ENCODE measurements at regions not wholly inside any gene's neighbourhood (a gene's known extent, or its start where the extent isn't known, plus 50 kb on each side); places are given as distances from the start of the nearest gene placed in this dataset.

DNA sequence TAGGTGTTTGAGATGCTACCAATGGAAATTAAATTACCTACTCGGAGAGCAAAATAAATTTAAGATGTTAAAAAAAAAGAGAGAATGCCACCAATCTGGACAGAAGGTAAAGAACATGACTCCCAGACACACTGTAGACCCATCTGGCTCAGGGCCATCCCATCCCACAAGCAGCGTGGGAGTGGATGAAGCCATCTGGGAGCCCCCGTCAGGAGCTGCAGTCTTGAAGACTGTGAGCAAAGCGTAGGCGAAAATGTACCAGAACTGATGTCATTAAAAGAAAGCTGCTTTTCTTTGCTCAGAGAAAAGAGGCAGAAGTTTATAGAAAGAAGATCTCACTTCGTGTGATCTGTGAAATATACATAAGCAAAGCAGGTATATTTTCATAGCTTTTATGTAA lies 815.7 kb downstream of the QKI start:
- no peaks in the 10 kb centered on the region for H3K9me2 ChIP-seq (ENCODE audit: insufficient read depth)
- TF ChIP-seq EZH2 (IDR thresholded peaks at IDR 0.05; ENCODE audit: insufficient read depth, poor library complexity, severe bottlenecking) (no peak), EZH2phosphoT487 (IDR thresholded peaks at IDR 0.05; ENCODE audit: insufficient read depth, low read depth) (no peak)
- no peak overlapping the region for H3K4me3 ChIP-seq
- H3K4me2 ChIP-seq (ENCODE audit: unreplicated experiment), result no peak overlapping the region
- in situ Hi-C loops (cut with MboI), result no loop called here
- H3F3A ChIP-seq (ENCODE audit: insufficient read depth), result no peaks in the 10 kb centered on the region
- WGBS, 2 experiments (ENCODE audit: low coverage in 1 of 2, low lambda C conversion rate in 2 of 2, missing lambda C conversion rate in 2 of 2), result 34% methylated on average over 6 of the region's 6 CpGs
- no peaks in the 10 kb centered on the region for H3K36me3 ChIP-seq (ENCODE audit: low read depth)
- no peak overlapping the region for H3K9ac ChIP-seq
- no peak overlapping the region for H2AFZ ChIP-seq
- no peaks in the 10 kb centered on the region for H3K9me3 ChIP-seq (ENCODE audit: low read depth)
- no peak overlapping the region for H3K27ac ChIP-seq
- no peaks in the 10 kb centered on the region for H3K27me3 ChIP-seq (replicated peaks; ENCODE audit: insufficient read depth)
- DNase-seq, result no peak
- no peaks in the 10 kb centered on the region for H4K20me1 ChIP-seq (ENCODE audit: insufficient read depth)
- no peaks in the 10 kb centered on the region for H3K4me1 ChIP-seq (ENCODE audit: insufficient read depth)
- H3K79me2 ChIP-seq (ENCODE audit: insufficient read depth), result no peaks in the 10 kb centered on the region

- Histone ChIP-seq H3K79me2 (ENCODE audit: insufficient read depth) (no peaks in the 10 kb centered on the region), H3F3A (ENCODE audit: insufficient read depth) (no peaks in the 10 kb centered on the region), H3K4me1 (ENCODE audit: insufficient read depth) (no peaks in the 10 kb centered on the region), H4K20me1 (ENCODE audit: insufficient read depth) (no peaks in the 10 kb centered on the region), H3K36me3 (ENCODE audit: low read depth) (no peaks in the 10 kb centered on the region), H2AFZ (no peak overlapping the region), H3K4me3 (no peak overlapping the region), H3K9me3 (ENCODE audit: low read depth) (no peaks in the 10 kb centered on the region), H3K9ac (no peak overlapping the region), H3K4me2 (ENCODE audit: unreplicated experiment) (no peak overlapping the region), H3K27ac (no peak overlapping the region), H3K9me2 (ENCODE audit: insufficient read depth) (no peaks in the 10 kb centered on the region), H3K27me3 (replicated peaks; ENCODE audit: insufficient read depth) (no peaks in the 10 kb centered on the region)
- no peak for DNase-seq
- in situ Hi-C loops (cut with MboI), result no loop called here
- no peak for TF ChIP-seq EZH2phosphoT487 (IDR thresholded peaks at IDR 0.05; ENCODE audit: insufficient read depth, low read depth)
- no peak for TF ChIP-seq EZH2 (IDR thresholded peaks at IDR 0.05; ENCODE audit: insufficient read depth, poor library complexity, severe bottlenecking)
- WGBS, 2 experiments (ENCODE audit: low coverage in 1 of 2, low lambda C conversion rate in 2 of 2, missing lambda C conversion rate in 2 of 2), result 48 to 49% methylated on average over 8 of the region's 8 CpGs
These were observed 815.2 kb downstream of the QKI start for GRCh38 chr6:164229716-164230115.

DNA sequence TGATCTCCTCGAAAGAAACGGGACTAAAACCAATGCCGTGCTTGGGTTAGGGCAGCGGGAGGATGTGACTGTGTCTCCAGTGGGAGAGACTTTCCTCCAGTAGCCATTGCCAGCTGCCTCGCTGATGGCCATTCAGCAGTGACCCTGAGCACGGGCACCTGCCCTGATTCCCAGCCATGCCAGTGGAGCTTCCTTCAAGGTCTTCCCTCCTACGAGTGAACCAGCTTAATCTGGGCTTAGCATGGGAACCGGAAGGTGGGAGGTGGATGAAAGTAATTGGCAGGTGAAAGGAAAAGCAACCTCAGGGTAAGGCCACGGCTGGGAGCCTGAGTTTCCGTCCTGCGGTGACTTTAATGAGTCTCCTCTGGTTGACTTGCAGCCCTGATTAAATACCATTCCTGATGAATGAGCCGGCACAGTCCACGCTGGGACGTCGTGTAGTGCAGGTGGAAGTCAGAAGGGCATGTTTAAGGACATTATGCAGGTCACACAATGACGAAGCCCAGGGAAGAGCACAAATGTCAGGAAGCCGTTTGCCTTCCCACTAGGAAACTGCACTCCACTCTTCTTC lies 813.5 kb downstream of the QKI start:
- no peaks in the 10 kb centered on the region for H3K27me3 ChIP-seq (replicated peaks; ENCODE audit: insufficient read depth)
- in situ Hi-C loops (cut with MboI), result no loop called here
- no peak overlapping the region for H3K4me2 ChIP-seq (ENCODE audit: unreplicated experiment)
- H3K36me3 ChIP-seq (ENCODE audit: low read depth), result no peaks in the 10 kb centered on the region
- no peaks in the 10 kb centered on the region for H3K4me1 ChIP-seq (ENCODE audit: insufficient read depth)
- H3K79me2 ChIP-seq (ENCODE audit: insufficient read depth), result no peaks in the 10 kb centered on the region
- no peak overlapping the region for H2AFZ ChIP-seq
- no peaks in the 10 kb centered on the region for H4K20me1 ChIP-seq (ENCODE audit: insufficient read depth)
- no peaks in the 10 kb centered on the region for H3K9me2 ChIP-seq (ENCODE audit: insufficient read depth)
- H3K9ac ChIP-seq, result no peak overlapping the region
- TF ChIP-seq EZH2phosphoT487 (IDR thresholded peaks at IDR 0.05; ENCODE audit: insufficient read depth, low read depth), result no peak
- no peak for TF ChIP-seq EZH2 (IDR thresholded peaks at IDR 0.05; ENCODE audit: insufficient read depth, poor library complexity, severe bottlenecking)
- no peak for DNase-seq
- no peak overlapping the region for H3K4me3 ChIP-seq
- 50 to 57% methylated on average over 17 of the region's 17 CpGs for WGBS, 2 experiments (ENCODE audit: low coverage in 1 of 2, low lambda C conversion rate in 2 of 2, missing lambda C conversion rate in 2 of 2)
- H3K9me3 ChIP-seq (ENCODE audit: low read depth), result no peaks in the 10 kb centered on the region
- no peak overlapping the region for H3K27ac ChIP-seq
- no peaks in the 10 kb centered on the region for H3F3A ChIP-seq (ENCODE audit: insufficient read depth)

DNA sequence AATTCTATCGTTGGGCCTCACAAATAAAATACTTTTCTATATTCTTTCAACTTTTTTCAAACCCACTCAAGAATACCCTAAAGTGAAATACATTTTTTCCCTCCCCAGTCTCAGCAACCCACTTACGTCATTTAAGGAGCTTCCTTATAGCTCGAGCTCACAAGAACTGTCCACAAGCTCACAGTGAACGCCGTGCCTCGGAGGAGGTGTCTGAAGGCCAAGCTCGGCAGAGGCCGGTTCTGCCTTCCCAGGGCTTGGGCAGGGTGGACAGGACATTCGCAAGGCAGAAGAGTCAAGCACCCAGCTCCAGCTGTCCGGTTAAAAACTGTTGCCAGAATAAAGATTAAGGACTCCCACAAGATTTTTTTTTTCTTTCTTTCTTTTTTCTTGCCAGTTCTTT lies 802.3 kb downstream of the QKI start:
- Histone ChIP-seq H3K79me2 (ENCODE audit: insufficient read depth) (no peaks in the 10 kb centered on the region), H3K9me2 (ENCODE audit: insufficient read depth) (no peaks in the 10 kb centered on the region), H3K4me1 (ENCODE audit: insufficient read depth) (no peaks in the 10 kb centered on the region), H3K27me3 (replicated peaks; ENCODE audit: insufficient read depth) (no peaks in the 10 kb centered on the region), H3K27ac (no peak overlapping the region), H3K9ac (no peak overlapping the region), H3K9me3 (ENCODE audit: low read depth) (no peaks in the 10 kb centered on the region), H3F3A (ENCODE audit: insufficient read depth) (no peaks in the 10 kb centered on the region), H4K20me1 (ENCODE audit: insufficient read depth) (no peaks in the 10 kb centered on the region), H2AFZ (no peak overlapping the region), H3K4me2 (ENCODE audit: unreplicated experiment) (no peak overlapping the region), H3K4me3 (no peak overlapping the region), H3K36me3 (ENCODE audit: low read depth) (no peaks in the 10 kb centered on the region)
- in situ Hi-C loops (cut with MboI), result no loop called here
- DNase-seq, result no peak
- 44 to 59% methylated on average over 10 of the region's 10 CpGs for WGBS, 2 experiments (ENCODE audit: low coverage in 1 of 2, low lambda C conversion rate in 2 of 2, missing lambda C conversion rate in 2 of 2)
- TF ChIP-seq EZH2 (IDR thresholded peaks at IDR 0.05; ENCODE audit: insufficient read depth, poor library complexity, severe bottlenecking) (no peak), EZH2phosphoT487 (IDR thresholded peaks at IDR 0.05; ENCODE audit: insufficient read depth, low read depth) (no peak)

- no peak overlapping the region for H3K27ac ChIP-seq
- no peaks in the 10 kb centered on the region for H3K9me3 ChIP-seq (ENCODE audit: low read depth)
- no peak for TF ChIP-seq EZH2 (IDR thresholded peaks at IDR 0.05; ENCODE audit: insufficient read depth, poor library complexity, severe bottlenecking)
- no peak for TF ChIP-seq EZH2phosphoT487 (IDR thresholded peaks at IDR 0.05; ENCODE audit: insufficient read depth, low read depth)
- H2AFZ ChIP-seq, result no peak overlapping the region
- WGBS, 2 experiments (ENCODE audit: low coverage in 1 of 2, low lambda C conversion rate in 2 of 2, missing lambda C conversion rate in 2 of 2), result 6 to 12% methylated on average over 4 of the region's 4 CpGs
- no peak overlapping the region for H3K4me2 ChIP-seq (ENCODE audit: unreplicated experiment)
- no peak overlapping the region for H3K4me3 ChIP-seq
- DNase-seq, result no peak
- H4K20me1 ChIP-seq (ENCODE audit: insufficient read depth), result no peaks in the 10 kb centered on the region
- no peaks in the 10 kb centered on the region for H3K9me2 ChIP-seq (ENCODE audit: insufficient read depth)
- in situ Hi-C loops (cut with MboI), result no loop called here
- no peaks in the 10 kb centered on the region for H3K27me3 ChIP-seq (replicated peaks; ENCODE audit: insufficient read depth)
- no peaks in the 10 kb centered on the region for H3F3A ChIP-seq (ENCODE audit: insufficient read depth)
- no peaks in the 10 kb centered on the region for H3K36me3 ChIP-seq (ENCODE audit: low read depth)
- H3K4me1 ChIP-seq (ENCODE audit: insufficient read depth), result no peaks in the 10 kb centered on the region
- H3K9ac ChIP-seq, result no peak overlapping the region
- no peaks in the 10 kb centered on the region for H3K79me2 ChIP-seq (ENCODE audit: insufficient read depth)
These were observed 801.9 kb downstream of the QKI start for GRCh38 chr6:164216368-164216767.
